Fibroblast of villous mesenchyme (primary cell): ENCODE measurements at regions not wholly inside any gene's neighbourhood (a gene's known extent, or its start where the extent isn't known, plus 50 kb on each side); places are given as distances from the start of the nearest gene placed in this dataset.

Source experiments
- DNase-seq: peaks from one replicate; pipeline ENCODE4 v3.0.0-alpha.2; 2010; ENCODE audit warnings: low read depth
- H3K4me3 ChIP-seq: 2 replicates; pipeline ENCODE4 v1.5.1; 2011; ENCODE audit warnings: low read depth, mild to moderate bottlenecking, low read length
- CTCF ChIP-seq: IDR thresholded peaks from 2 replicates; pipeline ENCODE4 v1.5.1; 2012; ENCODE audit warnings: low read depth, mild to moderate bottlenecking, low read length; ENCODE audit not compliant: insufficient read depth

GRCh38 chr14:40119765-40120164, 687.5 kb upstream of the FBXO33 start:
- no peak overlapping the region for H3K4me3 ChIP-seq
- DNase-seq = no peak
- no peak for TF ChIP-seq CTCF

GRCh38 chr14:40119321-40119720, 687.1 kb upstream of the FBXO33 start:
- DNase-seq = no peak
- H3K4me3 ChIP-seq = no peak overlapping the region

GRCh38 chr14:40115583-40115982, 683.4 kb upstream of the FBXO33 start:
- TF ChIP-seq CTCF = no peak
- H3K4me3 ChIP-seq = no peak overlapping the region
- DNase-seq = no peak

More at GRCh38 chr14:40119321-40119720, 687.1 kb upstream of the FBXO33 start:
- TF ChIP-seq CTCF = no peak

- no peak for DNase-seq
- H3K4me3 ChIP-seq = no peak overlapping the region
- TF ChIP-seq CTCF = no peak
Measured at GRCh38 chr14:40113671-40114070, 681.4 kb upstream of the FBXO33 start.

DNA sequence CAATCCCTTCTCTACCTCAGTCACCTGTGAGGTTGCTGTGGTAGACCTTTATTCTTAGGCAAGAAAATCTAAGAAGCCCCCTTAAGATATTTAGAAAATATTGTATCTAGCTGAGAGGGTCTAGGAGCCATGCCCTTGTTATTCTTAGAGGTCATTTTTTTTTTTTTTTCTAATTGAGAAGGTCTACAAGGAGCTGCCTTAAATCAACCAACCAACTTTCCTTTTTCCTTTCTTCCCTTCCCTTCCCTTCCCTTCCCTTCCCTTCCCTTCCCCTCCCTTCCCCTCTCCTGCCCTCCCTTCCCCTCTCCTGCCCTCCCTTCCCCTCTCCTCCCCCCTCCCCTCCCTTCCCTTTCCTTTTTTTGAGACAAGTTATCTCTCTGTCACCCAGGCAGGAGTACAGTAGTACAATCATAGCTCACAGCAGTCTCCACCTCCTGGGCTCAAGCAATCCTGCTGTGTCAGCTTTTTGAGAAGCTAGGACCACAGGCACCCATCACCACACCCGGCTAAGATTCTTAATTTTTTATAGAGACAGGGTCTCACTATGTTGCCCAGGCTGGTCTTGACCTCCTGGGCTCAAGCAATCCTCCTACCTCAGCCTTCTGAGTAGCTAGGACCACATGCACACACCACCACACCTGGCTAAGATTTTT, 668.4 kb upstream of the FBXO33 start:
- no peak for TF ChIP-seq CTCF
- DNase-seq = no peak
- no peak overlapping the region for H3K4me3 ChIP-seq

DNA sequence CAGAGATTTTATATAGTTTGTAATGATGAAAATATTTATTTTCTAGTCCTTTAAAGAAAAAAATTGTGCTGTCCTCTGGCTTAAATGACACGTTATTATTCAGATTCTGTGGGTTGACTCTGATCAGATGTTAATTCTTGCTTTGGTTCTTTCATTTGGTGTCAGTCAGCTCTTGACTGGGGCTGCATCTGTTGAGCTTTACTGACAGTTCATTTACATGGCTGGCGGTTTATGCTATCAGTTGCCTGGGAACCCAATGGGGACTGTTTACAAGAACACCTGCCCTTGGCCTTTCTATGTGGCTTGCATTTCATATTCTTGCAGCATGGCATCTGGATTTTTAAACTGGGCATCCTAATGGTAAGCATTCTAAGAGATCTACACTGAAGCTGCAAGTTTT, 667.1 kb upstream of the FBXO33 start:
- TF ChIP-seq CTCF = no peak
- DNase-seq = no peak
- no peak overlapping the region for H3K4me3 ChIP-seq

GRCh38 chr14:40098468-40098867, 666.2 kb upstream of the FBXO33 start:
- DNase-seq = no peak
- no peak overlapping the region for H3K4me3 ChIP-seq
- no peak for TF ChIP-seq CTCF
